Sigmoid colon (tissue), 4 donors: ENCODE measurements at regions not wholly inside any gene's neighbourhood (a gene's known extent, or its start where the extent isn't known, plus 50 kb on each side); places are given as distances from the start of the nearest gene placed in this dataset.

Experiments
- CTCF ChIP-seq, 4 experiments: fragments of 450-650 bp in 3 of 4; fragments of 200-600 bp in 1 of 4; IDR thresholded peaks; one replicate each; pipeline ENCODE4 v1.5.1; 2016 to 2019; ENCODE audit warnings: antibody characterized with exemption in 4 of 4, mild to moderate bottlenecking in 3 of 4, moderate library complexity in 2 of 4
- EP300 ChIP-seq, 4 donors: sonication (generic); formaldehyde crosslinking; IDR thresholded peaks; one replicate each; pipeline ENCODE4 v1.6.1; 2017; ENCODE audit warnings: antibody characterized with exemption in 4 of 4
- POLR2A ChIP-seq, 2 donors: fragments of 450-650 bp; IDR thresholded peaks; one replicate each; pipeline ENCODE4 v1.6.1; 2016; ENCODE audit warnings: antibody characterized with exemption in 2 of 2, mild to moderate bottlenecking in 2 of 2, moderate library complexity in 2 of 2

DNA sequence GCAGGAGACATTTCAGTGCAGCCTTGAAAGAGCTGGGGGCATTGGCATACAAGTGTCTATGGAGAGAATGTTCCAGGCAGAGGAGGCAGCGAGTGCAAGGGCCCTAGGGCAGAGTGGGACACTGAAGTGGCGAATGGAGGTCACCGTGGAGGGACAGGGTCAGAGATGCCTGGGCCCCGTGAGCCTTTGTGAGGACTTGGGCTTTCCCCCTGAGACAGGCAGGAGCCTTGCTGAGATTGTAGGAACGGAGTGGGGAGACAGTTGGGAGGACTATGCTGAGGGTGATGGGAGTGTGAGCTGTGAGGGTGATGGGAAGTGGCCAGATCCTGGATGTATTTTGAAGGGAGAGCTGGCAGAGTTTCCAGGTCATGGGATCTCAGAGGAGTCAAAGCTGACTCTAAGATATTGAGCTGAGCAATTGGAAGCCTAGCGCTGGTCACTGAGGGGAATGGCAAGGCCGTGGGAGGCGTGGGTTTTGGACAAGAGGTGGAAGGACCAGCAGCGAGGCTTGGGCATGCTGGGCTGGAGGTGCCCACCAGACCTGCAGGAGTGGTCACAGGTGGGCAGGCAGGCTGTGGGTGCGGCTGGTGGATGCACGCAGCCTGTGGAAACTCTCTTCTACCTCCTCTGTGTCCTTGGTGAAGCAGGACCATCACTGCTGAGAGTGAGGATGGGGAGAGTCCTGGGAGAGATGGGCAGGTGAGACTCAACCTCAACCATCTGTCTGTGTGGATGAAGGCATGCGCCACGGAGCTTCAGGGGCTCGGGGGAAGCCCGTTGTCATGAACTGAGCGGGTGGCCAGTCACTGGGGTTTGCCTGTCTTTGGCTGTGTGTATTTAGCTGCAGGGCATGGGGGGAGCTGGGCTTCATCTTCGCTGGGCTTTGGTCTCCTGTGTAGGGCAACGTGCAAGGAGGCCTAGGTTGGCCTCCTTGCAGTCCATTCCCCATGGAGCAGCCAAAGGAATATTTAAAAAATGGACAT lies 241.2 kb upstream of the HS6ST1 start:
- TF ChIP-seq EP300 (IDR thresholded peaks at IDR 0.05) (no peak), POLR2A (IDR thresholded peaks at IDR 0.05) (no peak), CTCF (IDR thresholded peaks at IDR 0.05) (no peak)
